ENCODE measurements at regions not wholly inside any gene's neighbourhood (a gene's known extent, or its start where the extent isn't known, plus 50 kb on each side); places are given as distances from the start of the nearest gene placed in this dataset.
A peak's percentile ranks its signal among the peaks of the same experiment; 100 is the strongest.
"Not testable (repeated sequence)": the region's sequence is repeated elsewhere in the genome, so short reads cannot be mapped to it uniquely, and the experiment has no call there.

- POLR2A ChIA-PET = no interaction called here
- Histone ChIP-seq H3K4me1 (ENCODE audit: control extremely low read depth in 1 of 4, control insufficient read depth in 4 of 4, insufficient read depth in 4 of 4, low read length in 3 of 4) (peaks cover 0 to 11% (median 6%) of the 10 kb centered on the region in 4 experiments), H3K36me3 (ENCODE audit: control insufficient read depth in 4 of 4, insufficient read depth in 4 of 4, low read length in 3 of 4) (no peaks in the 10 kb centered on the region), H3K27ac (ENCODE audit: insufficient read depth in 1 of 2, low read depth in 1 of 2, low read length in 2 of 2, poor library complexity in 1 of 2, severe bottlenecking in 2 of 2) (no peak overlapping the region), H3K9me3 (ENCODE audit: control extremely low read depth in 1 of 5, control insufficient read depth in 4 of 5, insufficient read depth in 2 of 5, low read depth in 1 of 5, low read length in 4 of 5) (peaks cover 0 to 7% (median 3%) of the 10 kb centered on the region in 5 experiments), H3K4me3 (ENCODE audit: control insufficient read depth in 1 of 7, extremely low read depth in 1 of 7, insufficient read depth in 4 of 7, low read depth in 2 of 7, low read length in 6 of 7) (no peak overlapping the region), H3K27me3 (replicated peaks in 2 of 5; ENCODE audit: control insufficient read depth in 4 of 5, insufficient read depth in 5 of 5, low read length in 4 of 5) (peaks cover 0 to 2% (median 0%) of the 10 kb centered on the region in 5 experiments)
- CTCF ChIA-PET = no interaction called here
- 93% methylated on average over 3 of the region's 4 CpGs for WGBS (ENCODE audit: insufficient coverage)
- DNase-seq = no peak
Measured at GRCh38 chr14:104400355-104400754, 179.2 kb upstream of the C14orf180 start.

DNA sequence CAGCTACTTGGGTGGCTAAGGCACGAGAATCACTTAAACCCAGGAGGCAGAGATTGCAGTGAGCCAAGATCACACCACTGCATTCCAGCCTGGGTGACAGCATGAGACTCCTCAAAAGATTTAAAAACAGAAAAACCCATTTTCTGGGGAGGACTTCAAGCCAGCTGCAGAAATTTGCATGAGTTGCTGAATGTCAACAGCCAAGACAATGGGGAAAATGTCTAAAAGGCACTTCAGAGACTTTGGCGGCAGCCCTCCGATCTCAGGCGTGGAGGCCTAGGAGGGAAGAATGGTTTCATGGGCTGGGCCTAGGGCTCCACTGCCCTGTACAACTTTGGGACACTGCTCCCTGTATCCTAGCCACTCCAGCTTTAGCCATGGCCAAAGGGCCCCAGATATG lies 177.8 kb upstream of the C14orf180 start:
- Histone ChIP-seq H3K9me3 (ENCODE audit: control extremely low read depth in 1 of 5, control insufficient read depth in 4 of 5, insufficient read depth in 2 of 5, low read depth in 1 of 5, low read length in 4 of 5) (peaks cover 0 to 10% (median 5%) of the 10 kb centered on the region in 5 experiments), H3K4me1 (ENCODE audit: control extremely low read depth in 1 of 4, control insufficient read depth in 4 of 4, insufficient read depth in 4 of 4, low read length in 3 of 4) (peaks cover 0 to 12% (median 0%) of the 10 kb centered on the region in 4 experiments), H3K27me3 (replicated peaks in 2 of 5; ENCODE audit: control insufficient read depth in 4 of 5, insufficient read depth in 5 of 5, low read length in 4 of 5) (peaks cover 0 to 2% (median 0%) of the 10 kb centered on the region in 5 experiments), H3K36me3 (ENCODE audit: control insufficient read depth in 4 of 4, insufficient read depth in 4 of 4, low read length in 3 of 4) (no peaks in the 10 kb centered on the region), H3K4me3 (ENCODE audit: control insufficient read depth in 1 of 7, extremely low read depth in 1 of 7, insufficient read depth in 4 of 7, low read depth in 2 of 7, low read length in 6 of 7) (no peak overlapping the region), H3K27ac (ENCODE audit: insufficient read depth in 1 of 2, low read depth in 1 of 2, low read length in 2 of 2, poor library complexity in 1 of 2, severe bottlenecking in 2 of 2) (no peak overlapping the region)
- ChIA-PET CTCF (interaction anchor here (1.0 kb wide), 1 partner anchor 64 kb away, joined by 3 read pairs; no protein-coding TSS in a partner anchor), POLR2A (no interaction called here)
- WGBS (ENCODE audit: insufficient coverage) = 100% methylated on average over 4 of the region's 4 CpGs
- DNase-seq = no peak

DNA sequence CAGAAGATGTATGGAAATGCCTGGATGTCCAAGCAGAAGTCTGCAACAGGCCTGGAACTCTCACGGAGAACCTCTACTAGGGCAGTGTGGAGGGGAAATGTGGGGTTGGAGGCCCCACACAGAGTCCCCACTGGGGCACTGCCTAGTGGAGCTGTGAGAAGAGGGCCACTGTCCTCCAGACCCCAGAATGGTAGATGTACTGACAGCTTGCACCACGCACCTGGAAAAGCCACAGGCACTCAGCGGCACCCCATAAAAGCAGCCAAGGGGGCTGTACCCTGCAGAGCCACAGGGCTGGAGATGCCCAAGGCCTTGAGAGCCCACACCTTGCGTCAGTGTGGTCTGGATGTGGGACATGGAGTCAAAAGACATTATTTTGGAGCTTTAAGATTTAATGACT lies 177.3 kb upstream of the C14orf180 start:
- 98% methylated on average over 4 of the region's 4 CpGs for WGBS (ENCODE audit: insufficient coverage)

GRCh38 chr14:104403421-104404220 lies 175.9 kb upstream of the C14orf180 start:
- no peak overlapping the region for H3K4me3 ChIP-seq (ENCODE audit: control insufficient read depth in 1 of 7, extremely low read depth in 1 of 7, insufficient read depth in 4 of 7, low read depth in 2 of 7, low read length in 6 of 7)
- no peak for DNase-seq
- H3K4me1 ChIP-seq (ENCODE audit: control extremely low read depth in 1 of 4, control insufficient read depth in 4 of 4, insufficient read depth in 4 of 4, low read length in 3 of 4) = peaks cover 0 to 12% (median 0%) of the 10 kb centered on the region in 4 experiments
- no peaks in the 10 kb centered on the region for H3K36me3 ChIP-seq (ENCODE audit: control insufficient read depth in 4 of 4, insufficient read depth in 4 of 4, low read length in 3 of 4)
- POLR2A ChIA-PET = no interaction called here
- H3K27ac ChIP-seq (ENCODE audit: insufficient read depth in 1 of 2, low read depth in 1 of 2, low read length in 2 of 2, poor library complexity in 1 of 2, severe bottlenecking in 2 of 2) = no peak overlapping the region
- CTCF ChIA-PET = no interaction called here
- H3K9me3 ChIP-seq (ENCODE audit: control extremely low read depth in 1 of 5, control insufficient read depth in 4 of 5, insufficient read depth in 2 of 5, low read depth in 1 of 5, low read length in 4 of 5) = peaks cover 0 to 11% (median 4%) of the 10 kb centered on the region in 5 experiments
- peaks cover 0 to 2% (median 0%) of the 10 kb centered on the region in 5 experiments for H3K27me3 ChIP-seq (replicated peaks in 2 of 5; ENCODE audit: control insufficient read depth in 4 of 5, insufficient read depth in 5 of 5, low read length in 4 of 5)
- 92% methylated on average over 11 of the region's 11 CpGs for WGBS (ENCODE audit: insufficient coverage)

More for the DNA sequence above, 177.3 kb upstream of the C14orf180 start:
- H3K27ac ChIP-seq (ENCODE audit: insufficient read depth in 1 of 2, low read depth in 1 of 2, low read length in 2 of 2, poor library complexity in 1 of 2, severe bottlenecking in 2 of 2); DNase-seq; H3K27me3 ChIP-seq (replicated peaks in 2 of 5; ENCODE audit: control insufficient read depth in 4 of 5, insufficient read depth in 5 of 5, low read length in 4 of 5); H3K36me3 ChIP-seq (ENCODE audit: control insufficient read depth in 4 of 4, insufficient read depth in 4 of 4, low read length in 3 of 4); POLR2A ChIA-PET; H3K9me3 ChIP-seq (ENCODE audit: control extremely low read depth in 1 of 5, control insufficient read depth in 4 of 5, insufficient read depth in 2 of 5, low read depth in 1 of 5, low read length in 4 of 5); H3K4me3 ChIP-seq (ENCODE audit: control insufficient read depth in 1 of 7, extremely low read depth in 1 of 7, insufficient read depth in 4 of 7, low read depth in 2 of 7, low read length in 6 of 7): not testable (repeated sequence)
- CTCF ChIA-PET = interaction anchor here (1.0 kb wide), 1 partner anchor 63 kb away, joined by 3 read pairs; no protein-coding TSS in a partner anchor
- H3K4me1 ChIP-seq (ENCODE audit: control extremely low read depth in 1 of 4, control insufficient read depth in 4 of 4, insufficient read depth in 4 of 4, low read length in 3 of 4) = peaks cover 0 to 12% (median 0%) of the 10 kb centered on the region in 4 experiments

- DNase-seq = no peak
- H3K27me3 ChIP-seq (replicated peaks in 2 of 5; ENCODE audit: control insufficient read depth in 4 of 5, insufficient read depth in 5 of 5, low read length in 4 of 5) = peaks cover 0 to 2% (median 0%) of the 10 kb centered on the region in 5 experiments
- H3K27ac ChIP-seq (ENCODE audit: insufficient read depth in 1 of 2, low read depth in 1 of 2, low read length in 2 of 2, poor library complexity in 1 of 2, severe bottlenecking in 2 of 2) = no peak overlapping the region
- 96% methylated on average over 5 of the region's 7 CpGs for WGBS (ENCODE audit: insufficient coverage)
- no peak overlapping the region for H3K4me3 ChIP-seq (ENCODE audit: control insufficient read depth in 1 of 7, extremely low read depth in 1 of 7, insufficient read depth in 4 of 7, low read depth in 2 of 7, low read length in 6 of 7)
- H3K9me3 ChIP-seq (ENCODE audit: control extremely low read depth in 1 of 5, control insufficient read depth in 4 of 5, insufficient read depth in 2 of 5, low read depth in 1 of 5, low read length in 4 of 5) = peaks cover 0 to 17% (median 7%) of the 10 kb centered on the region in 5 experiments
- ChIA-PET CTCF (no interaction called here), POLR2A (no interaction called here)
- no peaks in the 10 kb centered on the region for H3K36me3 ChIP-seq (ENCODE audit: control insufficient read depth in 4 of 4, insufficient read depth in 4 of 4, low read length in 3 of 4)
- peaks cover 0 to 12% (median 0%) of the 10 kb centered on the region in 4 experiments for H3K4me1 ChIP-seq (ENCODE audit: control extremely low read depth in 1 of 4, control insufficient read depth in 4 of 4, insufficient read depth in 4 of 4, low read length in 3 of 4)
Measured at GRCh38 chr14:104404922-104405321, 174.6 kb upstream of the C14orf180 start.

DNA sequence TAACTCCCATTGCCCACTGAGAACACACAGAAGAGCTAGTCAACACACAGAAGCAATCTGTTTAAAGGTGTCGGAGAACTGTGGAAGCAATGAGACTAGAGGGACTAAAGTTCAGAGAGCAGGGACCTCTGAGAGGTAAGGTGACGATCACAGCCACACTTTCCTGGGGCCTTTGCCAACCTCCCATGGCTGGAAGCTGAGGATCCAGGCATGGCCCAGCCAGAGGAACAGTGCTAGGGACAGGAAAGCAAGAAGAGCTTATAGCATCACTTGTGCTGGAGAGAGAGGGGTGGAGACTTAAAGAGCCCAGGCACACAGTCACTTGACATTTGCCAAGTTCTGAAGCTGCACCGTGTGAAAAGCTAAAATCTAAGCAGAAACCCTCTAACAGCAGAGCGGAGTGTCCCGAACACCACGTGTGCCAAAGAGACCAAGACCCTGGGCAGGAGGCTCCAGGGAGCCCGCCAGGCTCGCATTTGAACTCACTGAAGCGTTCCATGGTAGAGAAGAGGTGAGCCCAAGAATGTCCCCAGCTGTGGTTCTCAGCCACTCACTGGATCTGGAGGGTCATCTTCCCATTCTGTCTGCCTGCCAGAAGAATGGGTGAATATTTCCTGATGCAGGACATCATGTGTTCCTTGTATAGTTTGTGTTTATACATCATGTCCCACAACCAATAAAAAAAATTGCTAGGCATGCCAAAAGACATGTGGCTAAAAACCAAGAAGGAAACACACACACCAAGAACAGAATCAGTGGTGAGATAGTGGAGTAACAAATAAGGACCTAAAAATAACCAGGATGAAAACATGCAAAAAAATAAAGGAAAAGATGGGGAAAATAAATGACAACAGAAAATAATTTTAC lies 174.0 kb upstream of the C14orf180 start:
- ChIA-PET POLR2A (no interaction called here), CTCF (no interaction called here)
- H3K27ac ChIP-seq (ENCODE audit: insufficient read depth in 1 of 2, low read depth in 1 of 2, low read length in 2 of 2, poor library complexity in 1 of 2, severe bottlenecking in 2 of 2) = no peak overlapping the region
- H3K36me3 ChIP-seq (ENCODE audit: control insufficient read depth in 4 of 4, insufficient read depth in 4 of 4, low read length in 3 of 4) = no peaks in the 10 kb centered on the region
- WGBS (ENCODE audit: insufficient coverage) = 90% methylated on average over 9 of the region's 9 CpGs
- H3K27me3 ChIP-seq (replicated peaks in 2 of 5; ENCODE audit: control insufficient read depth in 4 of 5, insufficient read depth in 5 of 5, low read length in 4 of 5) = peaks cover 0 to 2% (median 0%) of the 10 kb centered on the region in 5 experiments
- DNase-seq = peak in 1 of 3 donors; percentile 40
- peaks cover 0 to 12% (median 0%) of the 10 kb centered on the region in 4 experiments for H3K4me1 ChIP-seq (ENCODE audit: control extremely low read depth in 1 of 4, control insufficient read depth in 4 of 4, insufficient read depth in 4 of 4, low read length in 3 of 4)
- no peak overlapping the region for H3K4me3 ChIP-seq (ENCODE audit: control insufficient read depth in 1 of 7, extremely low read depth in 1 of 7, insufficient read depth in 4 of 7, low read depth in 2 of 7, low read length in 6 of 7)
- H3K9me3 ChIP-seq (ENCODE audit: control extremely low read depth in 1 of 5, control insufficient read depth in 4 of 5, insufficient read depth in 2 of 5, low read depth in 1 of 5, low read length in 4 of 5) = peaks cover 0 to 17% (median 7%) of the 10 kb centered on the region in 5 experiments
